Right lobe of liver (tissue), 4 donors: ENCODE measurements at regions not wholly inside any gene's neighbourhood (a gene's known extent, or its start where the extent isn't known, plus 50 kb on each side); places are given as distances from the start of the nearest gene placed in this dataset.

ENCODE experiments used
- POLR2A ChIP-seq: fragments of 450-650 bp; IDR thresholded peaks from one replicate; pipeline ENCODE4 v1.6.1; 2017; ENCODE audit warnings: antibody characterized with exemption, mild to moderate bottlenecking
- TF ChIP-seq, protein P1 (sequence below), 4 donors: fragments of 200-600 bp in 3 of 4; fragments of 450-650 bp in 1 of 4; IDR thresholded peaks; one replicate each; pipeline versions ENCODE4 v1.5.1 to v1.8.0; 2016 to 2022; ENCODE audit warnings: antibody characterized with exemption in 4 of 4, mild to moderate bottlenecking in 2 of 4
- donor health status: DM: no; HTN: no; CAD: no.
- donor health status: DM: no; HTN: no; CAD: no.
- donor health status: DM: no; HTN: yes; CAD: no.

DNA sequence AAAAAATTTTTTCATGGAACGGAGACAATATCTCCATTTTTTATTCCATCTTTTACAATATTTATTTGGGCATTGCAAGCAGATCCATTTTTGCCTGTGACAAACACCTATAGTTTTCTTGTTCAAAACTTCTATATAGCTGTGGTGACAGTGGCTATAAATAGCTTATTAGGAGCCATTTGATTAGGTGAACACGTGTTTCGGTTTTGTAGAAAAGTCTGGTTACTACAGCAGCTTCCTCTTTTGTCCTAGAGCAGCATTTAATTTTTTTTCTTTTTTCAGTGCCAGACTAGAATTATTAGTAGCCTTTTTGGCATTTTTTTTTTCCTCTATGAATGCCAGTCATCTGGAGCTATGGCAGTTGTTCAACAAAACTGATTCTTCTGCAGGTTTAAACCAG is 123.5 kb downstream of the RXFP2 start:
- TF ChIP-seq, protein P1, sequence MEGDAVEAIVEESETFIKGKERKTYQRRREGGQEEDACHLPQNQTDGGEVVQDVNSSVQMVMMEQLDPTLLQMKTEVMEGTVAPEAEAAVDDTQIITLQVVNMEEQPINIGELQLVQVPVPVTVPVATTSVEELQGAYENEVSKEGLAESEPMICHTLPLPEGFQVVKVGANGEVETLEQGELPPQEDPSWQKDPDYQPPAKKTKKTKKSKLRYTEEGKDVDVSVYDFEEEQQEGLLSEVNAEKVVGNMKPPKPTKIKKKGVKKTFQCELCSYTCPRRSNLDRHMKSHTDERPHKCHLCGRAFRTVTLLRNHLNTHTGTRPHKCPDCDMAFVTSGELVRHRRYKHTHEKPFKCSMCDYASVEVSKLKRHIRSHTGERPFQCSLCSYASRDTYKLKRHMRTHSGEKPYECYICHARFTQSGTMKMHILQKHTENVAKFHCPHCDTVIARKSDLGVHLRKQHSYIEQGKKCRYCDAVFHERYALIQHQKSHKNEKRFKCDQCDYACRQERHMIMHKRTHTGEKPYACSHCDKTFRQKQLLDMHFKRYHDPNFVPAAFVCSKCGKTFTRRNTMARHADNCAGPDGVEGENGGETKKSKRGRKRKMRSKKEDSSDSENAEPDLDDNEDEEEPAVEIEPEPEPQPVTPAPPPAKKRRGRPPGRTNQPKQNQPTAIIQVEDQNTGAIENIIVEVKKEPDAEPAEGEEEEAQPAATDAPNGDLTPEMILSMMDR (IDR thresholded peaks at IDR 0.05), result no peak
- TF ChIP-seq POLR2A, result no peak
